IMR-90 (cell line): ENCODE measurements at regions not wholly inside any gene's neighbourhood (a gene's known extent, or its start where the extent isn't known, plus 50 kb on each side); places are given as distances from the start of the nearest gene placed in this dataset.
"Not testable (repeated sequence)": the region's sequence is repeated elsewhere in the genome, so short reads cannot be mapped to it uniquely, and the experiment has no call there.

ENCODE experiments used
- BHLHE40 ChIP-seq: fragments of 150-350 bp; IDR thresholded peaks from 2 replicates; pipeline ENCODE4 v1.6.1; 2016; ENCODE audit warnings: mild to moderate bottlenecking, low read depth, low read length
- CEBPB ChIP-seq: IDR thresholded peaks from 2 replicates; pipeline ENCODE4 v1.6.1; 2012; ENCODE audit warnings: low read depth, low read length, improper control_type of control experiment
- CHD1 ChIP-seq: IDR thresholded peaks from 2 replicates; pipeline ENCODE4 v1.6.1; 2012; ENCODE audit warnings: low read depth, low read length, improper control_type of control experiment
- CTCF ChIP-seq: conservative IDR thresholded peaks from 2 replicates; pipeline ENCODE4 v1.5.1; 2012; ENCODE audit warnings: mild to moderate bottlenecking, low read depth, low read length, improper control_type of control experiment
- MAFK ChIP-seq: IDR thresholded peaks from 2 replicates; pipeline ENCODE4 v1.6.1; 2012; ENCODE audit warnings: low read depth, low read length, improper control_type of control experiment
- MAZ ChIP-seq: IDR thresholded peaks from 2 replicates; pipeline ENCODE4 v1.6.1; 2012; ENCODE audit warnings: low read depth, mild to moderate bottlenecking, low read length, improper control_type of control experiment, moderate library complexity, borderline replicate concordance
- MXI1 ChIP-seq: IDR thresholded peaks from 2 replicates; pipeline ENCODE4 v1.6.1; 2012; ENCODE audit warnings: low read depth, mild to moderate bottlenecking, low read length, moderate library complexity, borderline replicate concordance
- NFE2L2 ChIP-seq: fragments of 150-350 bp; IDR thresholded peaks from 2 replicates; pipeline ENCODE4 v1.6.1; 2016; ENCODE audit warnings: low read depth, mild to moderate bottlenecking, low read length
- POLR2A ChIP-seq: IDR thresholded peaks from 2 replicates; pipeline ENCODE4 v1.6.1; 2012; ENCODE audit warnings: mild to moderate bottlenecking, low read depth, low read length
- RAD21 ChIP-seq: IDR thresholded peaks from 2 replicates; pipeline ENCODE4 v1.6.1; 2012; ENCODE audit warnings: low read length, improper control_type of control experiment
- SMC3 ChIP-seq: fragments of 150-350 bp; IDR thresholded peaks from 2 replicates; pipeline ENCODE4 v1.6.1; 2016; ENCODE audit warnings: low read depth, mild to moderate bottlenecking, antibody characterized with exemption, low read length, moderate library complexity
- TF ChIP-seq, protein P1 (sequence below): fragments of 150-350 bp; IDR thresholded peaks from 2 replicates; pipeline ENCODE4 v1.6.1; 2017; ENCODE audit warnings: mild to moderate bottlenecking, antibody characterized with exemption, low read length, low read depth

DNA sequence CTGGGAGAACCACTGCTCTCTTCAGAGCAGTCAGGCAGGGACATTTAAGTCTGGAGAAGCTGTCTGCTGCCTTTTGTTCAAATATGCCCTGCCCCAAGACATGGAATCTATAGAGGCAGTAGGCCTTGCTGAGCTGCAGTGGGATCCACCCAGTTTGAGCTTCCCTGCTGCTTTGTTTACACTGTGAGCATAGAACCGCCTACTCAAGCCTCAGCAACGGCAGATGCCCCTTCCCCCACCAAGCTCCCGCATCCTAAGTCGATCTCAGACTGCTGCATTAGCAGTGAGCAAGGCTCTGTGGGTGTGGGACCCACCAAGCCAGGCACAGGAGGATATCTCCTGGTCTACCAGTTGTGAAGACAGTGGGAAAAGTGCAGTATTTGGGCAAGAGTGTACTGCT, 54.6 kb upstream of the POGK start:
- not testable (repeated sequence) for TF ChIP-seq CTCF, POLR2A, CEBPB, MXI1, RAD21, MAZ, MAFK, NFE2L2, BHLHE40, CHD1, SMC3
- TF ChIP-seq, protein P1, sequence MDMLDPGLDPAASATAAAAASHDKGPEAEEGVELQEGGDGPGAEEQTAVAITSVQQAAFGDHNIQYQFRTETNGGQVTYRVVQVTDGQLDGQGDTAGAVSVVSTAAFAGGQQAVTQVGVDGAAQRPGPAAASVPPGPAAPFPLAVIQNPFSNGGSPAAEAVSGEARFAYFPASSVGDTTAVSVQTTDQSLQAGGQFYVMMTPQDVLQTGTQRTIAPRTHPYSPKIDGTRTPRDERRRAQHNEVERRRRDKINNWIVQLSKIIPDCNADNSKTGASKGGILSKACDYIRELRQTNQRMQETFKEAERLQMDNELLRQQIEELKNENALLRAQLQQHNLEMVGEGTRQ, result not testable (repeated sequence)
